SK-N-MC (cell line): ENCODE measurements at regions not wholly inside any gene's neighbourhood (a gene's known extent, or its start where the extent isn't known, plus 50 kb on each side); places are given as distances from the start of the nearest gene placed in this dataset.

Source experiments
- EZH2 ChIP-seq: fragments of 200-600 bp; sonication (generic); IDR thresholded peaks from one replicate; pipeline ENCODE4 v1.6.1; 2017; ENCODE audit warnings: antibody characterized with exemption
- POLR2AphosphoS5 ChIP-seq: IDR thresholded peaks from 2 replicates; pipeline ENCODE4 v1.6.1; 2012; ENCODE audit warnings: mild to moderate bottlenecking, low read depth, low read length, borderline replicate concordance

DNA sequence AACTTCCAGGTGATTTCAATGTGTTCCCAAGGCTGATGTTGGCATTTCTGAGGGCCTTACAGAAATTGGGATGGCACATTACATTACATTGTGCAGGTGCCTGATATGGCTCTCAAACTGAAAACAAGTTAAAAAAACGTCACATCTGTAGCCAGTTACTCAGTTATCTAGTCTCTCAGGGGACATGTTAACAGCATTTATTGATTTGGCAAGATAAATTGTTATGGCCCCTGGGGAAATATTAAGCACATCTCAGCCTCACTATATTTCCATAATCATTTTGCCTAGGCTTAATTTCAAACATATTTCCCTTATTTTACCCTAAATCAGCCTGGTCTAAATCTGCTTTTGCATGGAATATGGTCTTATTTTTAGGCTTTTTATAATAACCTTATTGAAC, 290.0 kb downstream of the IL15 start:
- no peak for TF ChIP-seq EZH2
- no peak for TF ChIP-seq POLR2AphosphoS5
